GM21423 (cell line): ENCODE measurements at regions not wholly inside any gene's neighbourhood (a gene's known extent, or its start where the extent isn't known, plus 50 kb on each side); places are given as distances from the start of the nearest gene placed in this dataset.

Source experiments
- ATAC-seq: cut with Tn5 transposase; IDR thresholded peaks from one replicate; pipeline ENCODE4 v1.9.1; 2021; ENCODE audit warnings: mild to moderate bottlenecking, moderate library complexity; ENCODE audit not compliant: unreplicated experiment

GRCh38 chr4:85381968-85382367, 93.0 kb upstream of the ARHGAP24 start:
- no peak for ATAC-seq

- no peak for ATAC-seq
These were observed 83.9 kb upstream of the ARHGAP24 start for GRCh38 chr4:85391071-85391470.

- peak; percentile 85 for ATAC-seq
These were observed 83.2 kb upstream of the ARHGAP24 start for GRCh38 chr4:85391589-85392410.

GRCh38 chr4:85393201-85393600, 81.7 kb upstream of the ARHGAP24 start:
- ATAC-seq = peak; percentile 48

GRCh38 chr4:85398276-85398675, 76.7 kb upstream of the ARHGAP24 start:
- ATAC-seq = no peak

GRCh38 chr4:85399270-85399669, 75.7 kb upstream of the ARHGAP24 start:
- ATAC-seq = peak; percentile 70

GRCh38 chr4:85402371-85402770, 72.6 kb upstream of the ARHGAP24 start:
- ATAC-seq = no peak

GRCh38 chr4:85406185-85406584, 68.8 kb upstream of the ARHGAP24 start:
- no peak for ATAC-seq

- no peak for ATAC-seq
These were observed 67.4 kb upstream of the ARHGAP24 start for GRCh38 chr4:85407546-85407945.

- no peak for ATAC-seq
These were observed 66.6 kb upstream of the ARHGAP24 start for GRCh38 chr4:85408301-85408700.

- ATAC-seq = no peak
These were observed 65.7 kb upstream of the ARHGAP24 start for GRCh38 chr4:85409251-85409650.

- no peak for ATAC-seq
These were observed 63.6 kb upstream of the ARHGAP24 start for GRCh38 chr4:85411386-85411785.

- no peak for ATAC-seq
These were observed 60.0 kb upstream of the ARHGAP24 start for GRCh38 chr4:85414972-85415371.

GRCh38 chr4:85416094-85416493, 58.9 kb upstream of the ARHGAP24 start:
- ATAC-seq = no peak

GRCh38 chr4:85419103-85419502, 55.8 kb upstream of the ARHGAP24 start:
- ATAC-seq = no peak

GRCh38 chr4:85420831-85421230, 54.1 kb upstream of the ARHGAP24 start:
- ATAC-seq = no peak

GRCh38 chr4:85423431-85423830, 51.5 kb upstream of the ARHGAP24 start:
- ATAC-seq = peak; percentile 69
